Trophoblast cell (in vitro differentiated cells and primary cell): ENCODE measurements at regions not wholly inside any gene's neighbourhood (a gene's known extent, or its start where the extent isn't known, plus 50 kb on each side); places are given as distances from the start of the nearest gene placed in this dataset.
A peak's percentile ranks its signal among the peaks of the same experiment; 100 is the strongest.

ENCODE experiments used
- DNase-seq, 2 donors: peaks; one replicate each; pipeline ENCODE4 v3.0.0-alpha.2; 2016
- H2AFZ ChIP-seq: 2 replicates; pipeline ENCODE4 v1.6.1; 2013; ENCODE audit warnings: low read length, moderate library complexity, mild to moderate bottlenecking; ENCODE audit not compliant: insufficient read depth, poor library complexity
- H2AK5ac ChIP-seq: 2 replicates; pipeline ENCODE4 v1.6.1; 2013; ENCODE audit warnings: mild to moderate bottlenecking, low read length
- H2BK120ac ChIP-seq: 2 replicates; pipeline ENCODE4 v1.6.1; 2013; ENCODE audit warnings: low read length, mild to moderate bottlenecking, moderate library complexity; ENCODE audit not compliant: insufficient read depth, poor library complexity
- H2BK12ac ChIP-seq: 2 replicates; pipeline ENCODE4 v1.6.1; 2013; ENCODE audit warnings: mild to moderate bottlenecking, low read length, moderate library complexity
- H2BK5ac ChIP-seq: 2 replicates; pipeline ENCODE4 v1.6.1; 2013; ENCODE audit warnings: low read length, low read depth, moderate library complexity, mild to moderate bottlenecking; ENCODE audit not compliant: poor library complexity
- H3K14ac ChIP-seq: 2 replicates; pipeline ENCODE4 v1.6.1; 2013; ENCODE audit warnings: mild to moderate bottlenecking, low read length
- H3K18ac ChIP-seq: 2 replicates; pipeline ENCODE4 v1.6.1; 2013; ENCODE audit warnings: mild to moderate bottlenecking, low read length
- H3K23ac ChIP-seq: 2 replicates; pipeline ENCODE4 v1.6.1; 2013; ENCODE audit warnings: low read length
- H3K27ac ChIP-seq: 2 replicates; pipeline ENCODE4 v1.5.1; 2013; ENCODE audit warnings: low read depth, mild to moderate bottlenecking, inconsistent platforms, low read length, moderate library complexity
- H3K27me3 ChIP-seq: 2 replicates; pipeline ENCODE4 v1.6.1; 2013; ENCODE audit warnings: inconsistent platforms, mild to moderate bottlenecking, low read length, moderate library complexity; ENCODE audit not compliant: insufficient read depth
- H3K36me3 ChIP-seq, 2 experiments: 1 replicate in 1 of 2; 2 replicates in 1 of 2; pipeline ENCODE4 v1.6.1; 2013; ENCODE audit warnings: low read length in 2 of 2, mild to moderate bottlenecking in 2 of 2, moderate library complexity in 1 of 2; ENCODE audit not compliant: insufficient read depth in 2 of 2, control insufficient read depth in 1 of 2
- H3K4ac ChIP-seq: 2 replicates; pipeline ENCODE4 v1.6.1; 2013; ENCODE audit warnings: low read depth, mild to moderate bottlenecking, low read length, moderate library complexity
- H3K4me1 ChIP-seq, 2 experiments: 1 replicate in 1 of 2; 2 replicates in 1 of 2; pipeline ENCODE4 v1.6.1; 2013; ENCODE audit warnings: low read length in 2 of 2, mild to moderate bottlenecking in 2 of 2, moderate library complexity in 1 of 2; ENCODE audit not compliant: insufficient read depth in 2 of 2, control insufficient read depth in 1 of 2
- H3K4me2 ChIP-seq: 2 replicates; pipeline ENCODE4 v1.6.1; 2013; ENCODE audit warnings: inconsistent platforms, mild to moderate bottlenecking, low read length, moderate library complexity
- H3K4me3 ChIP-seq: 2 replicates; pipeline ENCODE4 v1.5.1; 2013; ENCODE audit warnings: mild to moderate bottlenecking, low read depth, low read length, inconsistent platforms
- H3K79me1 ChIP-seq: one replicate; pipeline ENCODE4 v1.6.1; 2013; ENCODE audit warnings: low read length
- H3K79me2 ChIP-seq: 2 replicates; pipeline ENCODE4 v1.6.1; 2013; ENCODE audit warnings: low read length, mild to moderate bottlenecking; ENCODE audit not compliant: control insufficient read depth, insufficient read depth, poor library complexity
- H3K9ac ChIP-seq: 2 replicates; pipeline ENCODE4 v1.6.1; 2013; ENCODE audit warnings: mild to moderate bottlenecking, low read length
- H3K9me3 ChIP-seq: 2 replicates; pipeline ENCODE4 v1.6.1; 2013; ENCODE audit warnings: low read depth, mild to moderate bottlenecking, control low read depth, inconsistent platforms, low read length; ENCODE audit not compliant: insufficient read depth
- H4K12ac ChIP-seq: 2 replicates; pipeline ENCODE4 v1.6.1; 2013; ENCODE audit warnings: low read depth, mild to moderate bottlenecking, low read length, moderate library complexity
- H4K8ac ChIP-seq: 2 replicates; pipeline ENCODE4 v1.6.1; 2013; ENCODE audit warnings: low read depth, mild to moderate bottlenecking, low read length, moderate library complexity
- H4K91ac ChIP-seq: one replicate; pipeline ENCODE4 v1.6.1; 2013; ENCODE audit warnings: low read depth, mild to moderate bottlenecking, low read length, moderate library complexity
- WGBS: extraction: QIAGEN DNeasy Blood & Tissue Kit; methylation state at CpG from one replicate; pipeline ENCODE4 v1.1.7; 2013; ENCODE audit warnings: missing lambda C conversion rate; ENCODE audit not compliant: insufficient read length, insufficient coverage; ENCODE audit errors: extremely low coverage; 5-methylcytosine and 5-hydroxymethylcytosine counted together

DNA sequence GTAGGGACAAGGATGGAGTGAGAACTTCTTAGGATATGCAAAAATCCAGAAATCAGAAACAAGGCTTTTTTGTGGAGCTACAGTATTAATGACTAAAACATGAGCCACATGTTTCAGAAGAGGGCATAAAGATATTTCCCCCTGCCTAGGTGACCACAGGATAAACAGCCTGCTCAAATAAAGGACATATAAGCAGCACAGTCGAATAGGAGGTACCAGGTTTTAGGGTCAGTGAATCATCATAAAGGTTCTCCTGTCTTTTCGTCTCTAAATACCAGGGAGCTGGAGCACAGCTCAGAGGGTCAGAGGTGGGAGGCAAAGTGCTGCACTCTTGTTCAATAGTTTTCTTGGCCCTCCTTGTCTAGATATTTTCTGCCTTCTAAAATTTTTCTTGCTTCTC lies 211.9 kb upstream of the HS3ST1 start:
- no peak overlapping the region for H3K4me2 ChIP-seq
- no peak overlapping the region for H3K4ac ChIP-seq
- H3K18ac ChIP-seq, result no peak overlapping the region
- H3K23ac ChIP-seq, result no peak overlapping the region
- no peak overlapping the region for H2AK5ac ChIP-seq
- H4K8ac ChIP-seq, result no peak overlapping the region
- H4K12ac ChIP-seq, result no peak overlapping the region
- H3K36me3 ChIP-seq, result no peaks in the 10 kb centered on the region
- peaks cover 2% of the 10 kb centered on the region for H3K79me1 ChIP-seq
- H3K9ac ChIP-seq, result no peak overlapping the region
- H2BK5ac ChIP-seq, result no peak overlapping the region
- DNase-seq, result no peak
- no peak overlapping the region for H2AFZ ChIP-seq
- no peak overlapping the region for H2BK12ac ChIP-seq
- H3K4me3 ChIP-seq, result no peak overlapping the region
- no peak overlapping the region for H3K27ac ChIP-seq
- H3K4me1 ChIP-seq, result peaks cover 7% of the 10 kb centered on the region in 2 experiments
- H3K14ac ChIP-seq, result no peak overlapping the region
- H3K9me3 ChIP-seq, result peaks cover 4% of the 10 kb centered on the region
- no peak overlapping the region for H4K91ac ChIP-seq
- WGBS, result no CpG with 5 or more reads among the region's 2 CpGs
- H3K79me2 ChIP-seq, result no peaks in the 10 kb centered on the region
- H3K27me3 ChIP-seq, result no peaks in the 10 kb centered on the region
- no peak overlapping the region for H2BK120ac ChIP-seq

DNA sequence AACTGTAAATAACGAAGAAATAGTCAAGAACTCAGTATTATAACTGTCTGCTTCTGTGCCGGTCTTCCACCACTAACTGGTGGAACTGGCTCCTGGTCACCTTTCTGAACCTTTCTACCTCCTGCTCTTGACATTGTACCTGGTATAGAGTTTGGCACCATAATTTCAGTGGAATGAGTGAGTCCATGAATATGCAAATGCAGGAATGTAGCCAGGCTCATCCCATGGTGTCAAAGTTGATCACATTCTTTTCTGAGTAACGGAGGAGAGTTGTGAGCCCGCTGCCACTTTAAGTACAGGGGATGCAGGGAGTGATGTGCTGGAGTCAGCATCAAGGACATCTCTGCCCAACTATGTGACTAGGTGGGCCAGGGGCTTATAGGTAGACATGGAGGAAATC lies 207.9 kb upstream of the HS3ST1 start:
- DNase-seq, result no peak
- no peak overlapping the region for H4K12ac ChIP-seq
- H3K79me2 ChIP-seq, result no peaks in the 10 kb centered on the region
- peaks cover 9 to 12% of the 10 kb centered on the region in 2 experiments for H3K4me1 ChIP-seq
- no peak overlapping the region for H2BK5ac ChIP-seq
- no peaks in the 10 kb centered on the region for H3K27me3 ChIP-seq
- H3K4me2 ChIP-seq, result no peak overlapping the region
- WGBS, result no CpG with 5 or more reads among the region's 4 CpGs
- H2AFZ ChIP-seq, result no peak overlapping the region
- H3K79me1 ChIP-seq, result peaks cover 4% of the 10 kb centered on the region
- H2BK12ac ChIP-seq, result no peak overlapping the region
- no peaks in the 10 kb centered on the region for H3K36me3 ChIP-seq
- no peak overlapping the region for H3K23ac ChIP-seq
- no peak overlapping the region for H3K27ac ChIP-seq
- H3K9me3 ChIP-seq, result peaks cover 4% of the 10 kb centered on the region
- H3K4ac ChIP-seq, result no peak overlapping the region
- H4K91ac ChIP-seq, result no peak overlapping the region
- no peak overlapping the region for H2AK5ac ChIP-seq
- H2BK120ac ChIP-seq, result peak overlapping the region; percentile 12
- H3K18ac ChIP-seq, result no peak overlapping the region
- no peak overlapping the region for H3K14ac ChIP-seq
- H3K4me3 ChIP-seq, result no peak overlapping the region
- no peak overlapping the region for H4K8ac ChIP-seq
- no peak overlapping the region for H3K9ac ChIP-seq

DNA sequence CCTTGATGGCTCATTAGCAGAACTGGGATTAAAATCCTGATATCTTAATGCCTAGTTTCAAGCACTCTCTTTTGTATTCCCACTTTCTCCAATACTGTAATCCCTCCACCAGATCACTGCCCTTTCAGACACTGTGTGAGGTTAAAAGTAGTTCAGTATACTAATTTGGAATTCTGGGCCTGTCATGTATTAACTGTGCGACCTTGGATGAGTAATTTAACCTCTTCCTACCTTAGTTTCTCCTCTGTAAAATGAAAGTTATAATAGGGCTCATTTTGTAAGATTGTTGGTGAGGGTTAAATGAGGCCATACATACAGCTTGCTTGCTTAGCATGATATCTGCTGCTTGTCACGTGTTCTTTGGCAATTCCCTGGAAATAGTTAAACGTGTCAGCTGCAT lies 207.3 kb upstream of the HS3ST1 start:
- H2AK5ac ChIP-seq, result no peak overlapping the region
- no peak overlapping the region for H3K9ac ChIP-seq
- no peak overlapping the region for H4K91ac ChIP-seq
- no peak overlapping the region for H3K23ac ChIP-seq
- H3K18ac ChIP-seq, result no peak overlapping the region
- H3K4me2 ChIP-seq, result no peak overlapping the region
- H2AFZ ChIP-seq, result no peak overlapping the region
- no peaks in the 10 kb centered on the region for H3K27me3 ChIP-seq
- H3K4me3 ChIP-seq, result no peak overlapping the region
- H3K4ac ChIP-seq, result no peak overlapping the region
- no peak overlapping the region for H3K14ac ChIP-seq
- no peaks in the 10 kb centered on the region for H3K36me3 ChIP-seq
- peak overlapping the region; percentile 45 for H2BK12ac ChIP-seq
- H4K8ac ChIP-seq, result no peak overlapping the region
- peaks cover 9 to 12% of the 10 kb centered on the region in 2 experiments for H3K4me1 ChIP-seq
- no peak overlapping the region for H2BK5ac ChIP-seq
- H2BK120ac ChIP-seq, result no peak overlapping the region
- no peak overlapping the region for H4K12ac ChIP-seq
- H3K79me1 ChIP-seq, result peaks cover 4% of the 10 kb centered on the region
- H3K9me3 ChIP-seq, result peaks cover 4% of the 10 kb centered on the region
- no peak for DNase-seq
- H3K79me2 ChIP-seq, result no peaks in the 10 kb centered on the region
- WGBS, result no CpG with 5 or more reads among the region's 3 CpGs
- H3K27ac ChIP-seq, result no peak overlapping the region

DNA sequence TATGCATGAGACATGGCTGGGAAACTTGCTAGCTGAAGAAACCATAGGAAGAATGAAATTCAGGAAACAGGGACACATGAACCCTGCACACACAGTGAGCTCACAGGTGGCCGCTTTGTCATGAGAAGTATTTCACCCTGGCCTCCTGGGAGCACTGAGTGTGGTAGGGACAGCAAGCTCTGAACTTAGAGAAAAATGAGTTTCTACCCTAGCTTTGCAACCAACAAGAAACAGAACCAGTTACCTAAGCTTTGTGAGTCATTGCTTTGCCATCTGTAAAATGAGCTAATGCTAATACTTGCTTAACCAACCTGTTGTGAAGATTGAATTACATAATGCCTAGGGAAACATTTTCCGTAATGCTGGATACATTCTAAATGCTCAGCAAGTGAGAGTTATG lies 206.6 kb upstream of the HS3ST1 start:
- Histone ChIP-seq H3K4me3 (no peak overlapping the region), H3K9ac (no peak overlapping the region), H3K27me3 (no peaks in the 10 kb centered on the region), H3K14ac (no peak overlapping the region), H2BK5ac (no peak overlapping the region), H2AK5ac (no peak overlapping the region), H2BK120ac (no peak overlapping the region), H3K4me2 (no peak overlapping the region), H3K4me1 (peaks cover 9 to 12% of the 10 kb centered on the region in 2 experiments), H2BK12ac (peak overlapping the region; percentile 39), H4K12ac (no peak overlapping the region), H3K79me2 (no peaks in the 10 kb centered on the region), H3K9me3 (peaks cover 4% of the 10 kb centered on the region), H4K91ac (no peak overlapping the region), H3K4ac (no peak overlapping the region), H3K18ac (peak overlapping the region; percentile 14), H3K36me3 (no peaks in the 10 kb centered on the region), H3K79me1 (peaks cover 4% of the 10 kb centered on the region), H3K27ac (peak overlapping the region; percentile 43), H3K23ac (no peak overlapping the region), H2AFZ (no peak overlapping the region), H4K8ac (no peak overlapping the region)
- WGBS, result no CpG with 5 or more reads among the region's 2 CpGs
- peak; percentile 59 to 96 for DNase-seq
